ENCODE measurements at regions not wholly inside any gene's neighbourhood (a gene's known extent, or its start where the extent isn't known, plus 50 kb on each side); places are given as distances from the start of the nearest gene placed in this dataset.

GRCh38 chr3:43221076-43221475 is 65.3 kb upstream of the SNRK start:
- POLR2A ChIA-PET: no interaction called here
- H3K27me3 Mint-ChIP-seq (ENCODE audit: insufficient read depth, unreplicated experiment): peaks cover 4% of the 10 kb centered on the region
- H3K4me1 ChIP-seq: no peaks in the 10 kb centered on the region
- no peak for DNase-seq
- no peak overlapping the region for H3K4me3 Mint-ChIP-seq (ENCODE audit: unreplicated experiment)
- CTCF ChIA-PET: no interaction called here
- no TSS peak for BruUV-seq (replicated peaks)
- no peaks in the 10 kb centered on the region for H3K4me1 Mint-ChIP-seq (ENCODE audit: low read depth, unreplicated experiment)
- intact Hi-C loops (cut with micrococcal nuclease; ENCODE audit: unreplicated experiment): loop anchor here (5.0 kb wide), 2 partner anchors 156 to 821 kb away; no protein-coding TSS in a partner anchor
- no peak overlapping the region for H3K27ac Mint-ChIP-seq (ENCODE audit: unreplicated experiment)
- H3K36me3 Mint-ChIP-seq (ENCODE audit: insufficient read depth, unreplicated experiment): no peaks in the 10 kb centered on the region
- TF ChIP-seq CTCF (IDR thresholded peaks at IDR 0.05; ENCODE audit: insufficient read depth in 1 of 2, low read depth in 1 of 2, low read length in 1 of 2, severe bottlenecking in 1 of 2, unreplicated experiment in 1 of 2): no peak
- no peaks in the 10 kb centered on the region; the same call in 1 of the 2 replicates for H3K27me3 ChIP-seq (replicated peaks; ENCODE audit: control insufficient read depth, insufficient read depth, low read length)
- H3K9me3 ChIP-seq: no peaks in the 10 kb centered on the region
- no peaks in the 10 kb centered on the region for H3K9me3 Mint-ChIP-seq (ENCODE audit: unreplicated experiment)
- H3K4me3 ChIP-seq (ENCODE audit: low read depth, low read length): no peak overlapping the region
- H3K36me3 ChIP-seq (ENCODE audit: control insufficient read depth, insufficient read depth, low read length): no peaks in the 10 kb centered on the region

- Mint-ChIP-seq H3K27me3 (ENCODE audit: insufficient read depth, unreplicated experiment) (peaks cover 8% of the 10 kb centered on the region), H3K9me3 (ENCODE audit: unreplicated experiment) (no peaks in the 10 kb centered on the region), H3K27ac (ENCODE audit: unreplicated experiment) (no peak overlapping the region), H3K36me3 (ENCODE audit: insufficient read depth, unreplicated experiment) (no peaks in the 10 kb centered on the region), H3K4me1 (ENCODE audit: low read depth, unreplicated experiment) (no peaks in the 10 kb centered on the region), H3K4me3 (ENCODE audit: unreplicated experiment) (no peak overlapping the region)
- POLR2A ChIA-PET: no interaction called here
- intact Hi-C loops (cut with micrococcal nuclease; ENCODE audit: unreplicated experiment): loop anchor here (5.0 kb wide), 2 partner anchors 158 to 823 kb away; no protein-coding TSS in a partner anchor
- Histone ChIP-seq H3K9me3 (no peaks in the 10 kb centered on the region), H3K4me1 (no peaks in the 10 kb centered on the region), H3K4me3 (ENCODE audit: low read depth, low read length) (no peak overlapping the region), H3K27me3 (replicated peaks; ENCODE audit: control insufficient read depth, insufficient read depth, low read length) (no peaks in the 10 kb centered on the region; the same call in 1 of the 2 replicates), H3K36me3 (ENCODE audit: control insufficient read depth, insufficient read depth, low read length) (no peaks in the 10 kb centered on the region)
- BruUV-seq (replicated peaks): no TSS peak
- CTCF ChIA-PET: no interaction called here
- TF ChIP-seq CTCF (IDR thresholded peaks at IDR 0.05; ENCODE audit: insufficient read depth in 1 of 2, low read depth in 1 of 2, low read length in 1 of 2, severe bottlenecking in 1 of 2, unreplicated experiment in 1 of 2): no peak
- DNase-seq: no peak
These were observed 66.7 kb upstream of the SNRK start for GRCh38 chr3:43219616-43220015.

- H3K27me3 Mint-ChIP-seq (ENCODE audit: insufficient read depth, unreplicated experiment): peaks cover 8% of the 10 kb centered on the region
- POLR2A ChIA-PET: no interaction called here
- no peak overlapping the region for H3K4me3 Mint-ChIP-seq (ENCODE audit: unreplicated experiment)
- TF ChIP-seq CTCF (IDR thresholded peaks at IDR 0.05; ENCODE audit: insufficient read depth in 1 of 2, low read depth in 1 of 2, low read length in 1 of 2, severe bottlenecking in 1 of 2, unreplicated experiment in 1 of 2): no peak
- BruUV-seq (replicated peaks): no TSS peak
- no peaks in the 10 kb centered on the region; the same call in 1 of the 2 replicates for H3K27me3 ChIP-seq (replicated peaks; ENCODE audit: control insufficient read depth, insufficient read depth, low read length)
- H3K4me1 Mint-ChIP-seq (ENCODE audit: low read depth, unreplicated experiment): no peaks in the 10 kb centered on the region
- H3K4me3 ChIP-seq (ENCODE audit: low read depth, low read length): no peak overlapping the region
- intact Hi-C loops (cut with micrococcal nuclease; ENCODE audit: unreplicated experiment): no loop called here
- no peaks in the 10 kb centered on the region for H3K9me3 ChIP-seq
- H3K36me3 ChIP-seq (ENCODE audit: control insufficient read depth, insufficient read depth, low read length): no peaks in the 10 kb centered on the region
- no peak for DNase-seq
- no peaks in the 10 kb centered on the region for H3K9me3 Mint-ChIP-seq (ENCODE audit: unreplicated experiment)
- CTCF ChIA-PET: no interaction called here
- no peaks in the 10 kb centered on the region for H3K36me3 Mint-ChIP-seq (ENCODE audit: insufficient read depth, unreplicated experiment)
- H3K4me1 ChIP-seq: no peaks in the 10 kb centered on the region
- no peak overlapping the region for H3K27ac Mint-ChIP-seq (ENCODE audit: unreplicated experiment)
These were observed 67.4 kb upstream of the SNRK start for GRCh38 chr3:43218921-43219320.
